H54 (cell line): ENCODE measurements at regions not wholly inside any gene's neighbourhood (a gene's known extent, or its start where the extent isn't known, plus 50 kb on each side); places are given as distances from the start of the nearest gene placed in this dataset.

Source experiments
- DNase-seq: peaks from one replicate; pipeline ENCODE4 v3.0.0; 2011; ENCODE audit warnings: low spot score, mixed read lengths; ENCODE audit not compliant: insufficient read length
- FAIRE-seq: peaks from 3 replicates; lab custom pipeline; 2011; peaks lifted over from hg19 to GRCh38; lab: Jason Lieb, UNC
- POLR2A ChIP-seq: IDR thresholded peaks from 2 replicates; pipeline ENCODE4 v1.6.1; 2011; ENCODE audit warnings: low read depth, mild to moderate bottlenecking, low read length

- no peak for FAIRE-seq
- TF ChIP-seq POLR2A = no peak
- no peak for DNase-seq
These were observed 131.3 kb downstream of the CYSLTR2 start for GRCh38 chr13:48784916-48785548.

GRCh38 chr13:48790199-48790598, 136.5 kb downstream of the CYSLTR2 start:
- DNase-seq (no peak), FAIRE-seq (no peak)
- TF ChIP-seq POLR2A = no peak

- no peak for FAIRE-seq
- TF ChIP-seq POLR2A = no peak
- DNase-seq = no peak
These were observed 137.2 kb downstream of the CYSLTR2 start for GRCh38 chr13:48790966-48791365.

- no peak for FAIRE-seq
- no peak for TF ChIP-seq POLR2A
- no peak for DNase-seq
These were observed 143.4 kb downstream of the CYSLTR2 start for GRCh38 chr13:48797127-48797526.

GRCh38 chr13:48797761-48798160, 144.0 kb downstream of the CYSLTR2 start:
- FAIRE-seq (no peak), DNase-seq (no peak)
- TF ChIP-seq POLR2A = no peak

- FAIRE-seq = no peak
- TF ChIP-seq POLR2A = no peak
- no peak for DNase-seq
These were observed 144.5 kb downstream of the CYSLTR2 start for GRCh38 chr13:48798180-48798579.

- DNase-seq (no peak), FAIRE-seq (no peak)
These were observed 147.5 kb downstream of the CYSLTR2 start for GRCh38 chr13:48801255-48801654.

GRCh38 chr13:48804821-48805601, 151.3 kb downstream of the CYSLTR2 start:
- DNase-seq (no peak), FAIRE-seq (peak; percentile 68)

More at GRCh38 chr13:48801255-48801654, 147.5 kb downstream of the CYSLTR2 start:
- TF ChIP-seq POLR2A = no peak

GRCh38 chr13:48806522-48806921, 152.8 kb downstream of the CYSLTR2 start:
- no peak for DNase-seq
- FAIRE-seq = no peak
- TF ChIP-seq POLR2A = no peak

More at GRCh38 chr13:48804821-48805601, 151.3 kb downstream of the CYSLTR2 start:
- no peak for TF ChIP-seq POLR2A

GRCh38 chr13:48808683-48809082, 155.0 kb downstream of the CYSLTR2 start:
- no peak for FAIRE-seq
- TF ChIP-seq POLR2A = no peak
- no peak for DNase-seq

GRCh38 chr13:48810013-48810412, 156.3 kb downstream of the CYSLTR2 start:
- FAIRE-seq (no peak), DNase-seq (no peak)
- no peak for TF ChIP-seq POLR2A

GRCh38 chr13:48813518-48813917, 159.8 kb downstream of the CYSLTR2 start:
- no peak for TF ChIP-seq POLR2A
- FAIRE-seq (no peak), DNase-seq (no peak)

GRCh38 chr13:48816700-48817099, 159.0 kb upstream of the FNDC3A start:
- no peak for FAIRE-seq
- TF ChIP-seq POLR2A = no peak
- DNase-seq = no peak

- DNase-seq (no peak), FAIRE-seq (peak; percentile 27)
- TF ChIP-seq POLR2A = no peak
These were observed 158.4 kb upstream of the FNDC3A start for GRCh38 chr13:48817166-48817802.
